K562 (cell line): ENCODE measurements at regions not wholly inside any gene's neighbourhood (a gene's known extent, or its start where the extent isn't known, plus 50 kb on each side); places are given as distances from the start of the nearest gene placed in this dataset.

Experiments used
- ATAC-seq: fragments of 200-7000 bp; cut with Tn5 transposase; 3 replicates; pipeline ENCODE4 v1.9.1; 2020; ENCODE audit warnings: moderate library complexity
- BruUV-seq: library from RNA; stranded (reverse); fragments of 400-500 nt; replicated peaks from 2 replicates; lab custom pipeline; 2021; lab: Mats Ljungman, UMichigan
- CTCF ChIA-PET: fragments of 300-600 bp; formaldehyde crosslinking; extraction: SDS; loops from one replicate; lab custom pipeline; 2021; ENCODE audit warnings: low intra/inter-chr PET ratio; lab: Yijun Ruan, JAX
- POLR2A ChIA-PET: fragments of 300-600, 350-650 bp; sonication (Branson Sonifier 250); formaldehyde crosslinking; extraction: SDS; loops from one replicate; lab custom pipeline; 2021; ENCODE audit warnings: antibody characterized with exemption, inconsistent platforms; lab: Yijun Ruan, JAX
- DNase-seq, 4 experiments: peaks; one replicate each; pipeline versions ENCODE4 v3.0.0 to v3.0.0-alpha.2; 2011 to 2018; ENCODE audit warnings: low spot score in 3 of 4, mixed read lengths in 3 of 4; ENCODE audit errors: extremely low read depth in 1 of 4
- FAIRE-seq: peaks from 2 replicates; lab custom pipeline; 2011; peaks lifted over from hg19 to GRCh38; lab: Jason Lieb, UNC
- H2AFZ ChIP-seq: 2 replicates; pipeline ENCODE4 v1.6.0; 2011; ENCODE audit warnings: low read depth, low read length, control low read depth, inconsistent platforms
- H3K27ac ChIP-seq: fragments of 200-600 bp; 3 replicates; pipeline ENCODE4 v1.8.0; 2011; ENCODE audit warnings: low read depth, mild to moderate bottlenecking, control low read depth, inconsistent platforms, low read length, moderate library complexity, mixed read lengths; ENCODE audit errors: extremely low read depth
- H3K27me3 ChIP-seq, 2 experiments: fragments of 300-600 bp in 1 of 2; 2 replicates in 1 of 2; 3 replicates in 1 of 2; pipeline versions ENCODE4 v1.6.0 to v1.8.0; 2011; ENCODE audit warnings: inconsistent platforms in 2 of 2, low read length in 2 of 2, mild to moderate bottlenecking in 1 of 2, mixed read lengths in 1 of 2, moderate library complexity in 1 of 2; ENCODE audit not compliant: control insufficient read depth in 2 of 2, insufficient read depth in 2 of 2
- H3K36me3 ChIP-seq: fragments of 300-600 bp; 3 replicates; pipeline ENCODE4 v1.8.0; 2011; ENCODE audit warnings: mild to moderate bottlenecking, low read length, inconsistent platforms; ENCODE audit not compliant: control insufficient read depth, insufficient read depth
- H3K4me1 ChIP-seq, 2 experiments: fragments of 200-600 bp in 1 of 2; replicated peaks in 1 of 2; 2 replicates in 1 of 2; 3 replicates in 1 of 2; pipeline versions ENCODE4 v1.5.1 to v1.8.0; 2011; ENCODE audit warnings: inconsistent platforms in 2 of 2, low read length in 2 of 2, mild to moderate bottlenecking in 1 of 2, mixed read lengths in 1 of 2, moderate library complexity in 1 of 2; ENCODE audit not compliant: control insufficient read depth in 2 of 2, insufficient read depth in 2 of 2
- H3K4me2 ChIP-seq: 2 replicates; pipeline ENCODE4 v1.6.1; 2011; ENCODE audit warnings: low read length, control low read depth, inconsistent platforms, mixed read lengths; ENCODE audit not compliant: insufficient read depth
- H3K4me3 ChIP-seq: fragments of 200-600 bp; sonication (generic), shearing (Covaris generic); 2 replicates; pipeline ENCODE4 v1.5.1; 2016; ENCODE audit warnings: control low read depth, inconsistent platforms
- H3K79me2 ChIP-seq: fragments of 200-600 bp; 3 replicates; pipeline ENCODE4 v1.8.0; 2011; ENCODE audit warnings: low read length, inconsistent platforms; ENCODE audit not compliant: control insufficient read depth, insufficient read depth
- H3K9ac ChIP-seq, 2 experiments: 2 replicates each; pipeline versions ENCODE4 v1.6.0 to v1.6.1; 2011; ENCODE audit warnings: low read depth in 2 of 2, low read length in 2 of 2, control low read depth in 1 of 2, inconsistent platforms in 1 of 2, mild to moderate bottlenecking in 1 of 2, mixed read lengths in 1 of 2; ENCODE audit not compliant: insufficient read depth in 1 of 2
- H3K9me1 ChIP-seq: one replicate; pipeline ENCODE4 v1.6.0; 2011; ENCODE audit warnings: inconsistent platforms, mild to moderate bottlenecking, low read length, moderate library complexity; ENCODE audit not compliant: control insufficient read depth, insufficient read depth
- H3K9me3 ChIP-seq: replicated peaks from 2 replicates; pipeline ENCODE4 v1.5.1; 2011; ENCODE audit warnings: low read depth, low read length, inconsistent platforms; ENCODE audit not compliant: control insufficient read depth, insufficient read depth
- H4K20me1 ChIP-seq: replicated peaks from 2 replicates; pipeline ENCODE4 v1.6.1; 2011; ENCODE audit warnings: low read length, inconsistent platforms, mixed read lengths; ENCODE audit not compliant: control insufficient read depth, insufficient read depth
- GTF2E2 ChIP-seq: fragments of 200-800 bp; sonication (Bioruptor generic); IDR thresholded peaks from 2 replicates; pipeline ENCODE4 v1.6.1; 2016; ENCODE audit warnings: missing genetic modification characterization, missing compliant biosample characterization
- KDM2B ChIP-seq: fragments of 250-450 bp; sonication (Bioruptor Pico); IDR thresholded peaks from 2 replicates; pipeline ENCODE4 v1.8.0; 2021; ENCODE audit warnings: mild to moderate bottlenecking, moderate library complexity
- NR3C1 ChIP-seq: sonication (generic); formaldehyde crosslinking; IDR thresholded peaks from 2 replicates; pipeline ENCODE4 v1.8.1; 2022; ENCODE audit warnings: missing genetic modification reagents
- SMARCA5 ChIP-seq: fragments of 450-650 bp; IDR thresholded peaks from 2 replicates; pipeline ENCODE4 v1.6.1; 2016
- WGBS: fragments of 100-300 bp; shearing (Covaris generic); methylation state at CpG from one replicate; pipeline ENCODE4 v1.1.6; 2016; ENCODE audit warnings: low coverage, mixed read lengths; ENCODE audit not compliant: insufficient coverage; ENCODE audit errors: missing lambda C conversion rate; 5-methylcytosine and 5-hydroxymethylcytosine counted together
- in situ Hi-C: fragments of 300-500 bp; cut with MboI; formaldehyde crosslinking; loops from 4 replicates; pipeline ENCODE4 v1.15.0; 2018; ENCODE audit warnings: inconsistent platforms, mixed read lengths
- intact Hi-C: fragments of 100-400 bp; cut with micrococcal nuclease; formaldehyde crosslinking; loops from 2 replicates; pipeline ENCODE4 v1.14.2; 2022
- TF ChIP-seq, protein P1 (sequence below), 2 experiments: IDR thresholded peaks; 2 replicates each; pipeline ENCODE4 v1.6.1; 2012; ENCODE audit warnings: improper control_type of control experiment in 2 of 2, low read depth in 2 of 2, low read length in 2 of 2, borderline replicate concordance in 1 of 2
- TF ChIP-seq, protein P2 (sequence below): IDR thresholded peaks from 3 replicates; pipeline ENCODE4 v1.6.1; 2011; ENCODE audit warnings: borderline replicate concordance, mild to moderate bottlenecking, moderate library complexity; ENCODE audit not compliant: insufficient read length; ENCODE audit errors: extremely low read depth
- TF ChIP-seq, protein P3 (sequence below): fragments of 450-650 bp; formaldehyde crosslinking; conservative IDR thresholded peaks from 2 replicates; pipeline ENCODE4 v1.4.0; 2022; ENCODE audit warnings: mild to moderate bottlenecking, missing genetic modification characterization

DNA sequence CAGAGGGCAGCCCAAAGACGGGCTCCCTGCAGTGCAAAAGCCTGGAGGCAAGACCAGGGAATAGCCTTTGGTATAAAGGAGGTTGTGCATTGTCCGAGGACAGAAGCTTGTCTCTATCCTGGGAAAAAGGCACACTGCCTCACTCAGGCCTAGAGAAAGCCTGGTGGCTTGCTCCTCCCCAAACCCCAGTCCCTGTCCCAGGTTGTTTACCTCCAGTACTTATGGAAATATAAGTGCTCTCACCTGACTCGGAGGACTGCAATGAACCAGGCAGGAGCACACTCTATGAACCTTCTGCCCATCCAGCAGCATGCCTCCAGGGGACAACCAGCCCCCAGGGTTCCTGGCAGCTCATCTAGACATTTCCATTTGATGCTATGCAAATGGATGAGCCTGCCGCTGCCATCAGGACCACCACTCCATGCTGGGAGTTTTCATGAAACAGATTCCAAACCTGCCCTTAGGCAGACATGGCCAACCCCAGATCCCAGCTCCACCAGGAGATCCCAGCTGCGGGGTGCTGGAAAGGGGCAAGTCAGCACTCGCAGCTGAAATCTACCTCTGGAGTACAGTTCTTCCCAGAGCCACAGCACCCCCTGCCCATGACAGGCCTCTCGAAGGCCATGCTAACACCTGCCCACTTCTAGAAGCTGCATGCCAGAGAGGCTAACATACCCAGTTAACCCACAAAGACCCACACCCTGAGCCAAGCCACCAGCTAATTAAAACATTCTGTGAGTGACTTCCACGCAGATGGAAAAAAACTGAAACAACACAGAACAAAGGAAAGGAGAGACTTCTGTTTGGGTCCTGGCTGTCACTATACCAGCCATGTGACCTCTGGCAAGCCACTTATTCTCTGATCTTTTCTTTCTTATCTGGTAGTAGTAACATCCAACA lies 101.7 kb downstream of the TTC32 start:
- ATAC-seq = no peak
- Histone ChIP-seq H3K9ac (no peak overlapping the region), H4K20me1 (0 out of 2 replicates have a peak, but pooled peaks cover 4% of the 10 kb centered on the region)
- no peak for TF ChIP-seq SMARCA5
- TF ChIP-seq, all 486 proteins: peak for 0
- no peak overlapping the region for H3K27ac ChIP-seq
- H3K4me1 ChIP-seq = peaks cover 0 to 3% of the 10 kb centered on the region in 2 experiments; a peak in 1 of 5 replicates
- H3K79me2 ChIP-seq = no peaks in the 10 kb centered on the region
- ChIA-PET POLR2A (no interaction called here), CTCF (no interaction called here)
- BruUV-seq = no TSS peak
- H3K36me3 ChIP-seq = no peaks in the 10 kb centered on the region
- no peaks in the 10 kb centered on the region for H3K9me3 ChIP-seq
- H2AFZ ChIP-seq = no peak overlapping the region
- in situ Hi-C loops (no loop called here), intact Hi-C loops (no loop called here)
- no peak overlapping the region for H3K4me2 ChIP-seq
- no peak overlapping the region for H3K4me3 ChIP-seq
- DNase-seq (no peak), FAIRE-seq (no peak)
- WGBS = 2% methylated on average over 8 of the region's 8 CpGs
- H3K9me1 ChIP-seq = no peaks in the 10 kb centered on the region
- peaks cover 2 to 62% of the 10 kb centered on the region in 2 experiments; a peak in 3 of 5 replicates for H3K27me3 ChIP-seq

DNA sequence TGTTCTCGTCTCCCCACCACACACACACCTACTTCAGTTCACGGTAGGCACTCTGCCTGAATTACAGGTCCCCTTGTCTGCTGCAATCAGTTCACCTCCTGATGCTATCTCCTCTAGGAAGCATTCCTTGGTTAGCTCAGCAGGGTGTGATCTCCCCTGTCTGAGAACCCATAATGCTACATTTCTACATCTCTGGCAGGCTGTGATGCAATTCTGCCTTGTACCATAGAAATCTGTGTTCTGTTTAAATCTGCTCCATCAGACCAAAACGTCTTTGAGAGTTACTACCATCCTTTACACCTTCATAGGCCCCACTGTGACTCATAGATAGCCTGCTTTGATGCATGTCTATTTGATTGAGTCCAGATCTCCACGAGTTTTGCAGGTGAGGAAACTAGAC lies 103.9 kb downstream of the TTC32 start:
- ChIA-PET POLR2A (no interaction called here), CTCF (no interaction called here)
- 0% methylated on average over 4 of the region's 4 CpGs for WGBS
- intact Hi-C loops = no loop called here
- no peak overlapping the region for H3K4me3 ChIP-seq
- H3K27me3 ChIP-seq = peaks cover 9 to 64% of the 10 kb centered on the region in 2 experiments; a peak in 3 of 5 replicates
- FAIRE-seq (no peak), ATAC-seq (no peak), DNase-seq (no peak)
- no peaks in the 10 kb centered on the region for H4K20me1 ChIP-seq
- in situ Hi-C loops = no loop called here
- H3K4me2 ChIP-seq = no peak overlapping the region
- H2AFZ ChIP-seq = no peak overlapping the region
- no peaks in the 10 kb centered on the region for H3K9me1 ChIP-seq
- no peaks in the 10 kb centered on the region for H3K9me3 ChIP-seq
- no peaks in the 10 kb centered on the region for H3K36me3 ChIP-seq
- peaks cover 0 to 3% of the 10 kb centered on the region in 2 experiments; a peak in 1 of 5 replicates for H3K4me1 ChIP-seq
- no peak overlapping the region for H3K9ac ChIP-seq
- no TSS peak for BruUV-seq
- H3K27ac ChIP-seq = no peak overlapping the region
- H3K79me2 ChIP-seq = no peaks in the 10 kb centered on the region
- TF ChIP-seq KDM2B (CRISPR knock-in tag) (no peak), GTF2E2 (tag) (no peak), NR3C1 (no peak)
- TF ChIP-seq, protein P1, sequence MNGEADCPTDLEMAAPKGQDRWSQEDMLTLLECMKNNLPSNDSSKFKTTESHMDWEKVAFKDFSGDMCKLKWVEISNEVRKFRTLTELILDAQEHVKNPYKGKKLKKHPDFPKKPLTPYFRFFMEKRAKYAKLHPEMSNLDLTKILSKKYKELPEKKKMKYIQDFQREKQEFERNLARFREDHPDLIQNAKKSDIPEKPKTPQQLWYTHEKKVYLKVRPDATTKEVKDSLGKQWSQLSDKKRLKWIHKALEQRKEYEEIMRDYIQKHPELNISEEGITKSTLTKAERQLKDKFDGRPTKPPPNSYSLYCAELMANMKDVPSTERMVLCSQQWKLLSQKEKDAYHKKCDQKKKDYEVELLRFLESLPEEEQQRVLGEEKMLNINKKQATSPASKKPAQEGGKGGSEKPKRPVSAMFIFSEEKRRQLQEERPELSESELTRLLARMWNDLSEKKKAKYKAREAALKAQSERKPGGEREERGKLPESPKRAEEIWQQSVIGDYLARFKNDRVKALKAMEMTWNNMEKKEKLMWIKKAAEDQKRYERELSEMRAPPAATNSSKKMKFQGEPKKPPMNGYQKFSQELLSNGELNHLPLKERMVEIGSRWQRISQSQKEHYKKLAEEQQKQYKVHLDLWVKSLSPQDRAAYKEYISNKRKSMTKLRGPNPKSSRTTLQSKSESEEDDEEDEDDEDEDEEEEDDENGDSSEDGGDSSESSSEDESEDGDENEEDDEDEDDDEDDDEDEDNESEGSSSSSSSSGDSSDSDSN (IDR thresholded peaks at IDR 0.05; ENCODE audit: borderline replicate concordance in 1 of 2, low read depth in 2 of 2, low read length in 2 of 2) = no peak
- TF ChIP-seq, protein P2, sequence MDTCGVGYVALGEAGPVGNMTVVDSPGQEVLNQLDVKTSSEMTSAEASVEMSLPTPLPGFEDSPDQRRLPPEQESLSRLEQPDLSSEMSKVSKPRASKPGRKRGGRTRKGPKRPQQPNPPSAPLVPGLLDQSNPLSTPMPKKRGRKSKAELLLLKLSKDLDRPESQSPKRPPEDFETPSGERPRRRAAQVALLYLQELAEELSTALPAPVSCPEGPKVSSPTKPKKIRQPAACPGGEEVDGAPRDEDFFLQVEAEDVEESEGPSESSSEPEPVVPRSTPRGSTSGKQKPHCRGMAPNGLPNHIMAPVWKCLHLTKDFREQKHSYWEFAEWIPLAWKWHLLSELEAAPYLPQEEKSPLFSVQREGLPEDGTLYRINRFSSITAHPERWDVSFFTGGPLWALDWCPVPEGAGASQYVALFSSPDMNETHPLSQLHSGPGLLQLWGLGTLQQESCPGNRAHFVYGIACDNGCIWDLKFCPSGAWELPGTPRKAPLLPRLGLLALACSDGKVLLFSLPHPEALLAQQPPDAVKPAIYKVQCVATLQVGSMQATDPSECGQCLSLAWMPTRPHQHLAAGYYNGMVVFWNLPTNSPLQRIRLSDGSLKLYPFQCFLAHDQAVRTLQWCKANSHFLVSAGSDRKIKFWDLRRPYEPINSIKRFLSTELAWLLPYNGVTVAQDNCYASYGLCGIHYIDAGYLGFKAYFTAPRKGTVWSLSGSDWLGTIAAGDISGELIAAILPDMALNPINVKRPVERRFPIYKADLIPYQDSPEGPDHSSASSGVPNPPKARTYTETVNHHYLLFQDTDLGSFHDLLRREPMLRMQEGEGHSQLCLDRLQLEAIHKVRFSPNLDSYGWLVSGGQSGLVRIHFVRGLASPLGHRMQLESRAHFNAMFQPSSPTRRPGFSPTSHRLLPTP = no peak
- TF ChIP-seq, protein P3, sequence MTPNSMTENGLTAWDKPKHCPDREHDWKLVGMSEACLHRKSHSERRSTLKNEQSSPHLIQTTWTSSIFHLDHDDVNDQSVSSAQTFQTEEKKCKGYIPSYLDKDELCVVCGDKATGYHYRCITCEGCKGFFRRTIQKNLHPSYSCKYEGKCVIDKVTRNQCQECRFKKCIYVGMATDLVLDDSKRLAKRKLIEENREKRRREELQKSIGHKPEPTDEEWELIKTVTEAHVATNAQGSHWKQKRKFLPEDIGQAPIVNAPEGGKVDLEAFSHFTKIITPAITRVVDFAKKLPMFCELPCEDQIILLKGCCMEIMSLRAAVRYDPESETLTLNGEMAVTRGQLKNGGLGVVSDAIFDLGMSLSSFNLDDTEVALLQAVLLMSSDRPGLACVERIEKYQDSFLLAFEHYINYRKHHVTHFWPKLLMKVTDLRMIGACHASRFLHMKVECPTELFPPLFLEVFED (CRISPR knock-in tag) = no peak
